GM12878 (cell line): ENCODE measurements at regions not wholly inside any gene's neighbourhood (a gene's known extent, or its start where the extent isn't known, plus 50 kb on each side); places are given as distances from the start of the nearest gene placed in this dataset.

Experiments used
- ATAC-seq: fragments of 200-7000 bp; cut with Tn5 transposase; 3 replicates; pipeline ENCODE4 v1.9.1; 2020; ENCODE audit warnings: mild to moderate bottlenecking, moderate library complexity
- BruUV-seq: library from RNA; stranded (reverse); fragments of 400-500 nt; replicated peaks from 2 replicates; lab custom pipeline; 2021; lab: Mats Ljungman, UMichigan
- CTCF ChIA-PET: fragments of 300-600 bp; sonication (Branson Sonifier 250); formaldehyde crosslinking; extraction: SDS; loops from one replicate; lab custom pipeline; 2021; ENCODE audit warnings: inconsistent platforms; lab: Yijun Ruan, JAX
- POLR2A ChIA-PET: fragments of 350-600 bp; formaldehyde crosslinking; extraction: SDS; loops from one replicate; lab custom pipeline; 2021; ENCODE audit warnings: inconsistent platforms; lab: Charles Lee
- RAD21 ChIA-PET: fragments of 300-600 bp; sonication (Branson Sonifier 250); formaldehyde crosslinking; loops from one replicate; lab custom pipeline; 2023; ENCODE audit warnings: antibody characterized with exemption; ENCODE audit not compliant: unreplicated experiment; lab: Charles Lee
- SMC1A ChIA-PET: fragments of 300-600 bp; sonication (Branson Sonifier 250); formaldehyde crosslinking; loops from one replicate; lab custom pipeline; 2023; ENCODE audit not compliant: unreplicated experiment, uncharacterized antibody; lab: Charles Lee
- DNase-seq: peaks from one replicate; pipeline ENCODE4 v3.0.0-alpha.2; 2011; ENCODE audit warnings: low read depth, low spot score
- FAIRE-seq: peaks from 3 replicates; lab custom pipeline; 2011; peaks lifted over from hg19 to GRCh38; lab: Jason Lieb, UNC
- H2AFZ ChIP-seq: 2 replicates; pipeline ENCODE4 v1.6.0; 2011; ENCODE audit warnings: low read depth, low read length, control low read depth; ENCODE audit not compliant: control insufficient read depth
- H3K27ac ChIP-seq: 2 replicates; pipeline ENCODE4 v1.5.1; 2011; ENCODE audit warnings: control low read depth; ENCODE audit not compliant: control insufficient read depth, insufficient read depth
- H3K27me3 ChIP-seq, 2 experiments: replicated peaks in 1 of 2; 2 replicates each; pipeline versions ENCODE4 v1.6.0 to v1.6.1; 2011; ENCODE audit warnings: low read length in 1 of 2; ENCODE audit not compliant: control insufficient read depth in 2 of 2, insufficient read depth in 2 of 2
- H3K36me3 ChIP-seq, 2 experiments: 2 replicates each; pipeline ENCODE4 v1.5.1; 2011; ENCODE audit warnings: low read length in 1 of 2; ENCODE audit not compliant: control insufficient read depth in 2 of 2, insufficient read depth in 2 of 2
- H3K4me1 ChIP-seq: 2 replicates; pipeline ENCODE4 v1.6.1; 2011; ENCODE audit warnings: mild to moderate bottlenecking, low read length, moderate library complexity, mixed read lengths; ENCODE audit not compliant: control insufficient read depth, insufficient read depth
- H3K4me2 ChIP-seq: 2 replicates; pipeline ENCODE4 v1.6.0; 2011; ENCODE audit warnings: control low read depth; ENCODE audit not compliant: control insufficient read depth, insufficient read depth
- H3K4me3 ChIP-seq: fragments of 200-600 bp; sonication (generic); 2 replicates; pipeline ENCODE4 v1.5.1; 2016
- H3K79me2 ChIP-seq: 2 replicates; pipeline ENCODE4 v1.6.0; 2011; ENCODE audit warnings: low read length; ENCODE audit not compliant: control insufficient read depth, insufficient read depth
- H3K9ac ChIP-seq: 2 replicates; pipeline ENCODE4 v1.8.0; 2011; ENCODE audit warnings: low read length, control low read depth, mixed read lengths; ENCODE audit not compliant: control insufficient read depth, insufficient read depth
- H3K9me3 ChIP-seq: replicated peaks from 3 replicates; pipeline ENCODE4 v1.5.1; 2011; ENCODE audit warnings: mild to moderate bottlenecking, low read length; ENCODE audit not compliant: control insufficient read depth, insufficient read depth
- H4K20me1 ChIP-seq: 2 replicates; pipeline ENCODE4 v1.6.0; 2011; ENCODE audit not compliant: control insufficient read depth, insufficient read depth
- FOXM1 ChIP-seq: IDR thresholded peaks from 2 replicates; pipeline ENCODE4 v1.6.1; 2012; ENCODE audit warnings: low read depth, mild to moderate bottlenecking, inconsistent platforms, low read length, moderate library complexity
- GATAD2B ChIP-seq: fragments of 450-650 bp; conservative IDR thresholded peaks from 2 replicates; pipeline ENCODE4 v1.6.1; 2017; ENCODE audit warnings: low read depth, mild to moderate bottlenecking, moderate library complexity
- HDAC2 ChIP-seq: fragments of 200-600 bp; sonication (generic); IDR thresholded peaks from 2 replicates; pipeline ENCODE4 v1.6.1; 2017
- MTA3 ChIP-seq: IDR thresholded peaks from 2 replicates; pipeline ENCODE4 v1.6.1; 2012; ENCODE audit warnings: low read length, inconsistent platforms, borderline replicate concordance
- MYC ChIP-seq: IDR thresholded peaks from 2 replicates; pipeline ENCODE4 v1.6.1; 2011; ENCODE audit warnings: mild to moderate bottlenecking, low read length, moderate library complexity, inconsistent platforms; ENCODE audit not compliant: insufficient read depth, insufficient replicate concordance, insufficient read length, severe bottlenecking
- NBN ChIP-seq: fragments of 450-650 bp; IDR thresholded peaks from 2 replicates; pipeline ENCODE4 v1.6.1; 2016
- NFYB ChIP-seq: IDR thresholded peaks from 2 replicates; pipeline ENCODE4 v1.6.1; 2011; ENCODE audit warnings: low read depth, mild to moderate bottlenecking, low read length, improper control_type of control experiment, moderate library complexity; ENCODE audit not compliant: insufficient read depth
- SPI1 ChIP-seq: IDR thresholded peaks from 2 replicates; pipeline ENCODE4 v1.6.1; 2011; ENCODE audit warnings: low read depth, mild to moderate bottlenecking, low read length, moderate library complexity, borderline replicate concordance; ENCODE audit not compliant: insufficient read depth
- ZNF384 ChIP-seq: IDR thresholded peaks from 2 replicates; pipeline ENCODE4 v1.6.1; 2012; ENCODE audit warnings: low read depth, mild to moderate bottlenecking, low read length, improper control_type of control experiment, borderline replicate concordance
- WGBS: methylation state at CpG from one replicate; pipeline ENCODE4 v1.1.6; 2016; ENCODE audit warnings: low lambda C conversion rate; ENCODE audit not compliant: insufficient replicate concordance, insufficient coverage; ENCODE audit errors: missing lambda C conversion rate; 5-methylcytosine and 5-hydroxymethylcytosine counted together
- in situ Hi-C: fragments of 300-500 bp; cut with MboI; formaldehyde crosslinking; loops from 9 replicates; pipeline ENCODE4 v1.14.3; 2018; ENCODE audit warnings: mixed read lengths
- intact Hi-C: fragments of 100-400 bp; cut with micrococcal nuclease; formaldehyde crosslinking; loops from one replicate; pipeline ENCODE4 v1.14.2; 2022; ENCODE audit not compliant: unreplicated experiment
- TF ChIP-seq, protein P1 (sequence below): fragments of 450-650 bp; IDR thresholded peaks from 2 replicates; pipeline ENCODE4 v1.6.1; 2018; ENCODE audit warnings: mild to moderate bottlenecking, low read depth, moderate library complexity; ENCODE audit not compliant: partially characterized antibody
- TF ChIP-seq, protein P2 (sequence below): fragments of 450-650 bp; IDR thresholded peaks from 2 replicates; pipeline ENCODE4 v1.6.1; 2017; ENCODE audit warnings: mild to moderate bottlenecking, moderate library complexity
- TF ChIP-seq, protein P3 (sequence below): IDR thresholded peaks from 2 replicates; pipeline ENCODE4 v1.6.1; 2012; ENCODE audit warnings: mild to moderate bottlenecking, low read depth, low read length
- TF ChIP-seq, protein P4 (sequence below): fragments of 150-350 bp; IDR thresholded peaks from 2 replicates; pipeline ENCODE4 v1.6.1; 2014; ENCODE audit warnings: mild to moderate bottlenecking, low read depth, low read length

DNA sequence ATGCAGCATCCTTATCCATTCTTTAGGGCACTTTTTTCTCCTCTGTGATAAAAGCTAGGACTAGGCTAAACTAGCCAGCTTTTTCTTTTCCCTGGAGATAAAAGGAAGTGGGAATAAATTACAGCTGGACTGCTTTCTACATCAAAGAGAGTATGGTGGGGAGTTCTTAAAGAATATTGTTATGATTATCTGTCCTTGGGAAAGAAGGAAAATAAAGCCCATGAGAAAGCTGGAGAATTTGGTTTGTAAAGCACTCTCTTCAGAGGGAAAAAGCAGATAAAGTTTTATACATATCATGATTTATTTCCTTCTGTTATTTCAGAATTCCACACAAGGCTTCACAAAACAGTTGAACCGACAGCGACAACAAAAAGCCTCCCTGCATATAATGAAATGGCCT, 923.0 kb downstream of the DIPK2A start:
- Histone ChIP-seq H4K20me1 (no peaks in the 10 kb centered on the region), H3K27me3 (no peaks in the 10 kb centered on the region), H2AFZ (no peak overlapping the region), H3K79me2 (no peaks in the 10 kb centered on the region), H3K4me3 (no peak overlapping the region), H3K9ac (no peak overlapping the region), H3K36me3 (no peaks in the 10 kb centered on the region), H3K4me1 (no peaks in the 10 kb centered on the region), H3K9me3 (no peaks in the 10 kb centered on the region), H3K4me2 (no peak overlapping the region), H3K27ac (no peak overlapping the region)
- TF ChIP-seq, protein P1, sequence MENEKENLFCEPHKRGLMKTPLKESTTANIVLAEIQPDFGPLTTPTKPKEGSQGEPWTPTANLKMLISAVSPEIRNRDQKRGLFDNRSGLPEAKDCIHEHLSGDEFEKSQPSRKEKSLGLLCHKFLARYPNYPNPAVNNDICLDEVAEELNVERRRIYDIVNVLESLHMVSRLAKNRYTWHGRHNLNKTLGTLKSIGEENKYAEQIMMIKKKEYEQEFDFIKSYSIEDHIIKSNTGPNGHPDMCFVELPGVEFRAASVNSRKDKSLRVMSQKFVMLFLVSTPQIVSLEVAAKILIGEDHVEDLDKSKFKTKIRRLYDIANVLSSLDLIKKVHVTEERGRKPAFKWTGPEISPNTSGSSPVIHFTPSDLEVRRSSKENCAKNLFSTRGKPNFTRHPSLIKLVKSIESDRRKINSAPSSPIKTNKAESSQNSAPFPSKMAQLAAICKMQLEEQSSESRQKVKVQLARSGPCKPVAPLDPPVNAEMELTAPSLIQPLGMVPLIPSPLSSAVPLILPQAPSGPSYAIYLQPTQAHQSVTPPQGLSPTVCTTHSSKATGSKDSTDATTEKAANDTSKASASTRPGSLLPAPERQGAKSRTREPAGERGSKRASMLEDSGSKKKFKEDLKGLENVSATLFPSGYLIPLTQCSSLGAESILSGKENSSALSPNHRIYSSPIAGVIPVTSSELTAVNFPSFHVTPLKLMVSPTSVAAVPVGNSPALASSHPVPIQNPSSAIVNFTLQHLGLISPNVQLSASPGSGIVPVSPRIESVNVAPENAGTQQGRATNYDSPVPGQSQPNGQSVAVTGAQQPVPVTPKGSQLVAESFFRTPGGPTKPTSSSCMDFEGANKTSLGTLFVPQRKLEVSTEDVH = no peak
- TF ChIP-seq FOXM1 (no peak), ZNF384 (no peak), NBN (no peak), HDAC2 (no peak), MYC (no peak), NFYB (no peak), SPI1 (no peak), MTA3 (no peak), GATAD2B (no peak)
- TF ChIP-seq, protein P2, sequence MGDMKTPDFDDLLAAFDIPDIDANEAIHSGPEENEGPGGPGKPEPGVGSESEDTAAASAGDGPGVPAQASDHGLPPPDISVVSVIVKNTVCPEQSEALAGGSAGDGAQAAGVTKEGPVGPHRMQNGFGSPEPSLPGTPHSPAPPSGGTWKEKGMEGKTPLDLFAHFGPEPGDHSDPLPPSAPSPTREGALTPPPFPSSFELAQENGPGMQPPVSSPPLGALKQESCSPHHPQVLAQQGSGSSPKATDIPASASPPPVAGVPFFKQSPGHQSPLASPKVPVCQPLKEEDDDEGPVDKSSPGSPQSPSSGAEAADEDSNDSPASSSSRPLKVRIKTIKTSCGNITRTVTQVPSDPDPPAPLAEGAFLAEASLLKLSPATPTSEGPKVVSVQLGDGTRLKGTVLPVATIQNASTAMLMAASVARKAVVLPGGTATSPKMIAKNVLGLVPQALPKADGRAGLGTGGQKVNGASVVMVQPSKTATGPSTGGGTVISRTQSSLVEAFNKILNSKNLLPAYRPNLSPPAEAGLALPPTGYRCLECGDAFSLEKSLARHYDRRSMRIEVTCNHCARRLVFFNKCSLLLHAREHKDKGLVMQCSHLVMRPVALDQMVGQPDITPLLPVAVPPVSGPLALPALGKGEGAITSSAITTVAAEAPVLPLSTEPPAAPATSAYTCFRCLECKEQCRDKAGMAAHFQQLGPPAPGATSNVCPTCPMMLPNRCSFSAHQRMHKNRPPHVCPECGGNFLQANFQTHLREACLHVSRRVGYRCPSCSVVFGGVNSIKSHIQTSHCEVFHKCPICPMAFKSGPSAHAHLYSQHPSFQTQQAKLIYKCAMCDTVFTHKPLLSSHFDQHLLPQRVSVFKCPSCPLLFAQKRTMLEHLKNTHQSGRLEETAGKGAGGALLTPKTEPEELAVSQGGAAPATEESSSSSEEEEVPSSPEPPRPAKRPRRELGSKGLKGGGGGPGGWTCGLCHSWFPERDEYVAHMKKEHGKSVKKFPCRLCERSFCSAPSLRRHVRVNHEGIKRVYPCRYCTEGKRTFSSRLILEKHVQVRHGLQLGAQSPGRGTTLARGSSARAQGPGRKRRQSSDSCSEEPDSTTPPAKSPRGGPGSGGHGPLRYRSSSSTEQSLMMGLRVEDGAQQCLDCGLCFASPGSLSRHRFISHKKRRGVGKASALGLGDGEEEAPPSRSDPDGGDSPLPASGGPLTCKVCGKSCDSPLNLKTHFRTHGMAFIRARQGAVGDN = no peak
- TF ChIP-seq, protein P3, sequence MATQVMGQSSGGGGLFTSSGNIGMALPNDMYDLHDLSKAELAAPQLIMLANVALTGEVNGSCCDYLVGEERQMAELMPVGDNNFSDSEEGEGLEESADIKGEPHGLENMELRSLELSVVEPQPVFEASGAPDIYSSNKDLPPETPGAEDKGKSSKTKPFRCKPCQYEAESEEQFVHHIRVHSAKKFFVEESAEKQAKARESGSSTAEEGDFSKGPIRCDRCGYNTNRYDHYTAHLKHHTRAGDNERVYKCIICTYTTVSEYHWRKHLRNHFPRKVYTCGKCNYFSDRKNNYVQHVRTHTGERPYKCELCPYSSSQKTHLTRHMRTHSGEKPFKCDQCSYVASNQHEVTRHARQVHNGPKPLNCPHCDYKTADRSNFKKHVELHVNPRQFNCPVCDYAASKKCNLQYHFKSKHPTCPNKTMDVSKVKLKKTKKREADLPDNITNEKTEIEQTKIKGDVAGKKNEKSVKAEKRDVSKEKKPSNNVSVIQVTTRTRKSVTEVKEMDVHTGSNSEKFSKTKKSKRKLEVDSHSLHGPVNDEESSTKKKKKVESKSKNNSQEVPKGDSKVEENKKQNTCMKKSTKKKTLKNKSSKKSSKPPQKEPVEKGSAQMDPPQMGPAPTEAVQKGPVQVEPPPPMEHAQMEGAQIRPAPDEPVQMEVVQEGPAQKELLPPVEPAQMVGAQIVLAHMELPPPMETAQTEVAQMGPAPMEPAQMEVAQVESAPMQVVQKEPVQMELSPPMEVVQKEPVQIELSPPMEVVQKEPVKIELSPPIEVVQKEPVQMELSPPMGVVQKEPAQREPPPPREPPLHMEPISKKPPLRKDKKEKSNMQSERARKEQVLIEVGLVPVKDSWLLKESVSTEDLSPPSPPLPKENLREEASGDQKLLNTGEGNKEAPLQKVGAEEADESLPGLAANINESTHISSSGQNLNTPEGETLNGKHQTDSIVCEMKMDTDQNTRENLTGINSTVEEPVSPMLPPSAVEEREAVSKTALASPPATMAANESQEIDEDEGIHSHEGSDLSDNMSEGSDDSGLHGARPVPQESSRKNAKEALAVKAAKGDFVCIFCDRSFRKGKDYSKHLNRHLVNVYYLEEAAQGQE = no peak
- TF ChIP-seq, protein P4, sequence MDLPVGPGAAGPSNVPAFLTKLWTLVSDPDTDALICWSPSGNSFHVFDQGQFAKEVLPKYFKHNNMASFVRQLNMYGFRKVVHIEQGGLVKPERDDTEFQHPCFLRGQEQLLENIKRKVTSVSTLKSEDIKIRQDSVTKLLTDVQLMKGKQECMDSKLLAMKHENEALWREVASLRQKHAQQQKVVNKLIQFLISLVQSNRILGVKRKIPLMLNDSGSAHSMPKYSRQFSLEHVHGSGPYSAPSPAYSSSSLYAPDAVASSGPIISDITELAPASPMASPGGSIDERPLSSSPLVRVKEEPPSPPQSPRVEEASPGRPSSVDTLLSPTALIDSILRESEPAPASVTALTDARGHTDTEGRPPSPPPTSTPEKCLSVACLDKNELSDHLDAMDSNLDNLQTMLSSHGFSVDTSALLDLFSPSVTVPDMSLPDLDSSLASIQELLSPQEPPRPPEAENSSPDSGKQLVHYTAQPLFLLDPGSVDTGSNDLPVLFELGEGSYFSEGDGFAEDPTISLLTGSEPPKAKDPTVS = no peak
- intact Hi-C loops (no loop called here), in situ Hi-C loops (no loop called here)
- SMC1A ChIA-PET = interaction anchor here (1.1 kb wide), 1 partner anchor 14 kb away, joined by 3 read pairs; no protein-coding TSS in a partner anchor
- ATAC-seq (no peak), DNase-seq (no peak), FAIRE-seq (no peak)
- BruUV-seq = no TSS peak
- CTCF ChIA-PET = interaction anchor here (0.6 kb wide), 1 partner anchor 1768 kb away, joined by 4 read pairs; no protein-coding TSS in a partner anchor
- 27% methylated on average over 2 of the region's 2 CpGs for WGBS
- RAD21 ChIA-PET = no interaction called here
- POLR2A ChIA-PET = no interaction called here
